Smooth muscle cell (in vitro differentiated cells): ENCODE measurements at regions not wholly inside any gene's neighbourhood (a gene's known extent, or its start where the extent isn't known, plus 50 kb on each side); places are given as distances from the start of the nearest gene placed in this dataset.

Experiments used
- DNase-seq: peaks from one replicate; lab custom pipeline; 2025; ENCODE audit not compliant: unreplicated experiment; lab: John Stamatoyannopoulos, UW
- H2AFZ ChIP-seq: fragments of 200-600 bp; sonication (generic); 2 replicates; pipeline ENCODE4 v1.6.0; 2016; ENCODE audit warnings: antibody characterized with exemption, low read depth, mild to moderate bottlenecking
- H3F3A ChIP-seq: fragments of 200-600 bp; sonication (generic); 2 replicates; pipeline ENCODE4 v1.6.0; 2017; ENCODE audit warnings: antibody characterized with exemption, low read depth
- H3K27ac ChIP-seq: fragments of 200-600 bp; sonication (generic); 2 replicates; pipeline ENCODE4 v1.5.1; 2016; ENCODE audit warnings: low read depth, mild to moderate bottlenecking
- H3K27me3 ChIP-seq: fragments of 200-600 bp; sonication (generic); 2 replicates; pipeline ENCODE4 v1.6.1; 2016; ENCODE audit warnings: low read depth, mild to moderate bottlenecking
- H3K36me3 ChIP-seq: fragments of 200-600 bp; sonication (generic); 2 replicates; pipeline ENCODE4 v1.5.1; 2016; ENCODE audit warnings: low read depth
- H3K4me1 ChIP-seq: fragments of 200-600 bp; sonication (generic); 2 replicates; pipeline ENCODE4 v1.5.1; 2016; ENCODE audit warnings: low read depth
- H3K4me2 ChIP-seq: fragments of 200-600 bp; sonication (generic); 2 replicates; pipeline ENCODE4 v1.6.0; 2016; ENCODE audit warnings: mild to moderate bottlenecking
- H3K4me3 ChIP-seq: fragments of 200-600 bp; sonication (generic); 2 replicates; pipeline ENCODE4 v1.5.1; 2016; ENCODE audit warnings: mild to moderate bottlenecking
- H3K79me2 ChIP-seq: fragments of 200-600 bp; sonication (generic); 2 replicates; pipeline ENCODE4 v1.6.0; 2016; ENCODE audit warnings: low read depth, mild to moderate bottlenecking
- H3K9ac ChIP-seq: fragments of 200-600 bp; sonication (generic); 2 replicates; pipeline ENCODE4 v1.6.0; 2016; ENCODE audit warnings: low read depth
- H3K9me3 ChIP-seq: fragments of 200-600 bp; sonication (generic); replicated peaks from 2 replicates; pipeline ENCODE4 v1.5.1; 2016; ENCODE audit warnings: low read depth
- H4K20me1 ChIP-seq: fragments of 200-600 bp; sonication (generic); 2 replicates; pipeline ENCODE4 v1.6.0; 2016; ENCODE audit warnings: low read depth
- CTCF ChIP-seq: fragments of 200-600 bp; sonication (generic); IDR thresholded peaks from 2 replicates; pipeline ENCODE4 v1.5.1; 2017; ENCODE audit warnings: borderline replicate concordance, mild to moderate bottlenecking, antibody characterized with exemption; ENCODE audit not compliant: insufficient read depth, poor library complexity, severe bottlenecking
- WGBS: methylation state at CpG from one replicate; pipeline ENCODE4 v1.1.7; 2016; ENCODE audit warnings: low lambda C conversion rate; 5-methylcytosine and 5-hydroxymethylcytosine counted together

DNA sequence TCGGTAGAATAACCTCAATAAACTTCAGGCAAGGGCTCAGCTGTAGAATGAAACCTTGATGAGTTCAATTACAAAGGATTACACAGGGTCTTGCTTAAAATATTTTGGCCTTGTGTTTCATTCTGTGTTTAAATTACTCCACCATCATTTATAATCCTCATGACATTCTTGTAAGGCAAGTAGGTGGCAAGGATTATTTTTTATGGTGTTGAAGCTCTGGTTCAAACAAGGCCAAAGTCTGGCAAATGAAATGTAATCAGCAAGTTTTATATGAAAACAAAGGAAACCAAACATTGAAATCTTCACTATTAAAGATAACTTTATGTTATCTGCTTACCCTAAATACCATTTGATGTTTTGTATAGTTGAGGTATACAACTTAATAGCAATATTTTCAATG is 221.3 kb upstream of the HES1 start:
- TF ChIP-seq CTCF = no peak
- H2AFZ ChIP-seq = no peak overlapping the region
- no peaks in the 10 kb centered on the region for H3K27me3 ChIP-seq
- H3K27ac ChIP-seq = no peak overlapping the region
- no peak overlapping the region for H3K4me2 ChIP-seq
- 45% methylated on average over 1 of the region's 1 CpG for WGBS
- H3K79me2 ChIP-seq = no peaks in the 10 kb centered on the region
- H3F3A ChIP-seq = peaks cover 3% of the 10 kb centered on the region
- no peak overlapping the region for H3K9ac ChIP-seq
- no peaks in the 10 kb centered on the region for H3K36me3 ChIP-seq
- H3K4me3 ChIP-seq = no peak overlapping the region
- no peak for DNase-seq
- H4K20me1 ChIP-seq = no peaks in the 10 kb centered on the region
- H3K9me3 ChIP-seq = no peaks in the 10 kb centered on the region
- peaks cover 30% of the 10 kb centered on the region for H3K4me1 ChIP-seq

GRCh38 chr3:193915099-193915498 is 220.8 kb upstream of the HES1 start:
- DNase-seq = no peak
- Histone ChIP-seq H3K79me2 (no peaks in the 10 kb centered on the region), H3F3A (peaks cover 3% of the 10 kb centered on the region), H3K27me3 (no peaks in the 10 kb centered on the region), H3K9ac (no peak overlapping the region), H4K20me1 (no peaks in the 10 kb centered on the region), H3K27ac (no peak overlapping the region), H3K4me3 (no peak overlapping the region), H3K9me3 (no peaks in the 10 kb centered on the region), H3K4me1 (peaks cover 30% of the 10 kb centered on the region), H2AFZ (no peak overlapping the region), H3K36me3 (no peaks in the 10 kb centered on the region), H3K4me2 (no peak overlapping the region)
- TF ChIP-seq CTCF = no peak
- WGBS = 91% methylated on average over 4 of the region's 4 CpGs

DNA sequence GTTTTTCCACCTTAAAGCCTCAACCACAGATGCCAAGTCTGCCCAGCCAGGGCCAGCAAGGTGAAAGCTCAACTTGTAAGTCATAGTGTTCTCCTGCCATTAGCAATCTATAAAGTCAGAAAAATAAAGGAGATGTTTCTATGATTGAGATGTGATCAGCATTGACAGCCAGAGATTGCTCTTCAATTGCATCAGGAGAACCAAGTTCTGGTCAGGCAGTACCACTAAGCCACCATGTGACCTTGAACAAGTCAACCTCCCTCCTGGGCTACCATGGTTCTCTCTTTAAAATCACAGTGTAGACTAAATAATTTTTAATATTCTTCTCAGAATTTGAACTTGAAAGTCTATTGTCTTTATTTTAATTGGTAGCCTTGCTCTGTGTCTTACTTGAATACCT is 220.3 kb upstream of the HES1 start:
- H3K9me3 ChIP-seq = no peaks in the 10 kb centered on the region
- TF ChIP-seq CTCF = no peak
- H3K36me3 ChIP-seq = no peaks in the 10 kb centered on the region
- peaks cover 30% of the 10 kb centered on the region for H3K4me1 ChIP-seq
- H3K4me3 ChIP-seq = no peak overlapping the region
- no peak overlapping the region for H3K4me2 ChIP-seq
- no peaks in the 10 kb centered on the region for H3K79me2 ChIP-seq
- no peak for DNase-seq
- no peak overlapping the region for H2AFZ ChIP-seq
- no peaks in the 10 kb centered on the region for H3K27me3 ChIP-seq
- H4K20me1 ChIP-seq = no peaks in the 10 kb centered on the region
- no peak overlapping the region for H3K9ac ChIP-seq
- no peak overlapping the region for H3K27ac ChIP-seq
- H3F3A ChIP-seq = peaks cover 3% of the 10 kb centered on the region

DNA sequence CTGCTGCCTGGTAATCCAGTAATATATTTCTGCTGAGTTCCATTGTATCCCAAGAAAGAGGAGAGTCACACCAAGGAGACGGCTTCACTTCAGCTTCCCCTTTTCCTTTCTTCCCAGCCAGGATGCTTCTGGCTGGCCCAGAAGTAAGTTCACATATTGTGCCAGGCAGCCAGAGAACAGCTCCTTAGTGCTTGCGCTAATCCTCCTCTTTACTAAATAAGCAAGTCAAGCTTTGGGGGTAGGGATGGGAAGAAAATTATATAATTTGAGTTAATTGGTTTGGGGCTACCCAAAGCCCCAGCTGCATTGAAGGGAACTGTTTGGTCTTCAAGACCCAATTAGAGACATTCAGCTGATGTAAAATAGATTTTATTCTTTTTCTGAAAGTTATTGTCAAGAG is 218.8 kb upstream of the HES1 start:
- Histone ChIP-seq H3K36me3 (no peaks in the 10 kb centered on the region), H3K9me3 (no peaks in the 10 kb centered on the region), H4K20me1 (no peaks in the 10 kb centered on the region), H3K4me1 (peaks cover 21% of the 10 kb centered on the region), H3F3A (no peaks in the 10 kb centered on the region), H3K9ac (no peak overlapping the region), H3K27ac (no peak overlapping the region), H3K27me3 (no peaks in the 10 kb centered on the region), H3K79me2 (no peaks in the 10 kb centered on the region), H2AFZ (no peak overlapping the region), H3K4me3 (no peak overlapping the region), H3K4me2 (no peak overlapping the region)
- DNase-seq = no peak
- 93% methylated on average over 2 of the region's 2 CpGs for WGBS
- TF ChIP-seq CTCF = no peak
